ENCODE measurements at regions not wholly inside any gene's neighbourhood (a gene's known extent, or its start where the extent isn't known, plus 50 kb on each side); places are given as distances from the start of the nearest gene placed in this dataset.

- no peaks in the 10 kb centered on the region for H3K79me2 ChIP-seq (ENCODE audit: insufficient read depth)
- no peaks in the 10 kb centered on the region for H3K9me2 ChIP-seq
- H3K4me2 ChIP-seq = no peak overlapping the region
- H2AFZ ChIP-seq (ENCODE audit: low read depth) = no peak overlapping the region
- no peaks in the 10 kb centered on the region for H3K9me3 ChIP-seq
- H3F3A ChIP-seq (replicated peaks; ENCODE audit: insufficient read depth) = no peaks in the 10 kb centered on the region
- 27% methylated on average over 5 of the region's 5 CpGs for WGBS (ENCODE audit: low lambda C conversion rate)
- no peaks in the 10 kb centered on the region for H3K27me3 ChIP-seq (ENCODE audit: insufficient read depth)
- H3K4me1 ChIP-seq (ENCODE audit: control insufficient read depth in 1 of 2, insufficient read depth in 2 of 2, low read depth in 1 of 2, low read length in 1 of 2) = no peaks in the 10 kb centered on the region
- no peak overlapping the region for H3K4me3 ChIP-seq (ENCODE audit: low read depth in 2 of 2, low read length in 1 of 2)
- H4K20me1 ChIP-seq (ENCODE audit: insufficient read depth) = no peaks in the 10 kb centered on the region
- H3K9ac ChIP-seq = no peak overlapping the region
- TF ChIP-seq MAX (IDR thresholded peaks at IDR 0.05; ENCODE audit: low read depth) (no peak), GATA2 (CRISPR knock-in tag; IDR thresholded peaks at IDR 0.05) (no peak), SIN3A (IDR thresholded peaks at IDR 0.05; ENCODE audit: borderline replicate concordance, low read depth, low read length) (no peak), USF2 (IDR thresholded peaks at IDR 0.05; ENCODE audit: borderline replicate concordance, low read depth, low read length) (no peak), JUND (IDR thresholded peaks at IDR 0.05) (no peak), RAD21 (IDR thresholded peaks at IDR 0.05; ENCODE audit: low read length) (no peak), MEF2A (IDR thresholded peaks at IDR 0.05; ENCODE audit: borderline replicate concordance, low read depth) (no peak), TCF12 (IDR thresholded peaks at IDR 0.05) (no peak), GABPA (IDR thresholded peaks at IDR 0.05; ENCODE audit: low read depth) (no peak), TEAD4 (IDR thresholded peaks at IDR 0.05; ENCODE audit: borderline replicate concordance, insufficient read depth) (no peak), YY1 (IDR thresholded peaks at IDR 0.05; ENCODE audit: low read depth) (no peak), USF1 (IDR thresholded peaks at IDR 0.05; ENCODE audit: borderline replicate concordance, low read depth) (no peak), PBX3 (IDR thresholded peaks at IDR 0.05) (no peak), EP300 (IDR thresholded peaks at IDR 0.05; ENCODE audit: borderline replicate concordance in 1 of 2, low read depth in 1 of 2, low read length in 1 of 2) (no peak), FOXJ3 (CRISPR knock-in tag; IDR thresholded peaks at IDR 0.05) (no peak), EZH2phosphoT487 (IDR thresholded peaks at IDR 0.05; ENCODE audit: borderline replicate concordance, low read depth) (no peak), SMC3 (IDR thresholded peaks at IDR 0.05; ENCODE audit: low read depth, low read length) (no peak), MXI1 (IDR thresholded peaks at IDR 0.05; ENCODE audit: low read depth, low read length) (no peak), POLR2AphosphoS5 (IDR thresholded peaks at IDR 0.05; ENCODE audit: low read depth, low read length) (no peak), ZBTB33 (IDR thresholded peaks at IDR 0.05; ENCODE audit: borderline replicate concordance, low read depth) (no peak)
- CTCF ChIA-PET = interaction anchor here (1.0 kb wide), 1 partner anchor 116 kb away, joined by 4 read pairs; no protein-coding TSS in a partner anchor
- H3K27ac ChIP-seq (ENCODE audit: low read depth in 2 of 2, low read length in 1 of 2) = no peak overlapping the region
- no peak for DNase-seq
- H3K36me3 ChIP-seq (replicated peaks in 1 of 2; ENCODE audit: control insufficient read depth in 1 of 2, insufficient read depth in 2 of 2, low read length in 1 of 2) = no peaks in the 10 kb centered on the region
- POLR2A ChIA-PET = no interaction called here
Observed at GRCh38 chr6:14399635-14400034, 282.1 kb downstream of the CD83 start.

Data from SK-N-SH (cell line).